Smooth muscle cell of the brain vasculature (primary cell): ENCODE measurements at regions not wholly inside any gene's neighbourhood (a gene's known extent, or its start where the extent isn't known, plus 50 kb on each side); places are given as distances from the start of the nearest gene placed in this dataset.

Experiments used
- DNase-seq: peaks from one replicate; pipeline ENCODE4 v3.0.0-alpha.2; 2012; ENCODE audit warnings: low read depth, low spot score

- DNase-seq, result no peak
Measured at GRCh38 chr14:58947156-58947555, 241.3 kb upstream of the DAAM1 start.

GRCh38 chr14:58947814-58948445 lies 240.5 kb upstream of the DAAM1 start:
- DNase-seq, result no peak

GRCh38 chr14:58950555-58950954 lies 237.9 kb upstream of the DAAM1 start:
- no peak for DNase-seq

DNA sequence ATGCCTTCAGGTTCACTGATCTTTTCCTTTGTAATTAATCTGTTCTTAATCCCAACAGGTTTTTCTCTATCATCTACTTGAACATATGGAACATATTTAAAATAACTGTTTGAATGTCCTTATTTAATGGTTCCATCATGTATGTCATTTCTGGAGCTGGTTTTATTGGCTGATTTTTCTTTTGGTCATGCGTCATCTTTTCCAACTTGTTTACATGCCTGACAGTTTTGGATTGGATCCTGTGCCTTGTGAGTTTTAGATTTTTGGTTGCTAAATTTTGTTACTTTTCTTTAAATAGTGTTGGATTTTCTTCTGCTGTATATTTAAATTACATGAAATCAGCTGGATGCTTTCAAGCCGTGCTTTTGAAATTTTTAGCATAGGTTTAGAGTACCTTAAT lies 237.3 kb upstream of the DAAM1 start:
- no peak for DNase-seq

DNA sequence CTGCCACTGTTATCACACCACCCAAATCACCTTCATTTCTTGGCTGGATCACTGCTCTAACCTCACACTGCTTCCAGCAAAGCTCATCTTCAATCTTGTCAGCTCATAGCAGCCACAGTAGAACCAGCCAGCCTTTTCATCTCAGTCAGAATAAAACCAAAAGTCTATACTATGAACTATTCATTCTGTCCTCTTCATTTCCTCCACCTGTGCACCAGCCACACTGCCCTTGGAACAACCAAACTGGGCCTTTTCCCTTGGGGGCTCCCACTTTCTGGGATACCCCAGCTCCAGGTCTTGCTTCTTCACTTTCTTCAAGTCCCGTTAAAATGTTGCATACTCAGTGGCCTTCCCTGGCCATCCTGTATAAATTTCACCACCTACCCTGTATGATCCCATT lies 234.4 kb upstream of the DAAM1 start:
- DNase-seq, result no peak

- DNase-seq, result peak; percentile 9
Measured at GRCh38 chr14:58954901-58955861, 233.3 kb upstream of the DAAM1 start.

- DNase-seq, result peak; percentile 13
Measured at GRCh38 chr14:58961045-58961731, 227.3 kb upstream of the DAAM1 start.

- DNase-seq, result no peak
Measured at GRCh38 chr14:58963873-58964597, 224.4 kb upstream of the DAAM1 start.

DNA sequence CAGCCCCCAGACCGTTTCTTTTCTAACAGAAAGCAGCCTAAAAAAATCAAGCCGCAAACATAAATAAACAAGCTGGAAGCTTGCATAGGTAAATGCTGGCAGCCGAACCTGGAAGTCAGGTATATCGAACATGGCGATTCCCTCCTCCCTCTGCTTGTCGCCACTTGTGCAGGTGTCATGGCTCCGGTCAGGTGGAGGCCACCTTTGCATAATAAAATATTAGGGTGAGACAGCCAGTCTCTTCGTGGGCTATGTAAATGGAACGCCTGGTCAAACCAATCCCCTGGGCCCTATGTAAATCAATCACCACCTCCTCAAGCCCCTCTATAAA lies 223.9 kb upstream of the DAAM1 start:
- no peak for DNase-seq

GRCh38 chr14:58965601-58966000 lies 222.9 kb upstream of the DAAM1 start:
- no peak for DNase-seq

GRCh38 chr14:58966997-58967396 lies 221.5 kb upstream of the DAAM1 start:
- DNase-seq, result no peak

- no peak for DNase-seq
Measured at GRCh38 chr14:58969951-58970751, 218.3 kb upstream of the DAAM1 start.

DNA sequence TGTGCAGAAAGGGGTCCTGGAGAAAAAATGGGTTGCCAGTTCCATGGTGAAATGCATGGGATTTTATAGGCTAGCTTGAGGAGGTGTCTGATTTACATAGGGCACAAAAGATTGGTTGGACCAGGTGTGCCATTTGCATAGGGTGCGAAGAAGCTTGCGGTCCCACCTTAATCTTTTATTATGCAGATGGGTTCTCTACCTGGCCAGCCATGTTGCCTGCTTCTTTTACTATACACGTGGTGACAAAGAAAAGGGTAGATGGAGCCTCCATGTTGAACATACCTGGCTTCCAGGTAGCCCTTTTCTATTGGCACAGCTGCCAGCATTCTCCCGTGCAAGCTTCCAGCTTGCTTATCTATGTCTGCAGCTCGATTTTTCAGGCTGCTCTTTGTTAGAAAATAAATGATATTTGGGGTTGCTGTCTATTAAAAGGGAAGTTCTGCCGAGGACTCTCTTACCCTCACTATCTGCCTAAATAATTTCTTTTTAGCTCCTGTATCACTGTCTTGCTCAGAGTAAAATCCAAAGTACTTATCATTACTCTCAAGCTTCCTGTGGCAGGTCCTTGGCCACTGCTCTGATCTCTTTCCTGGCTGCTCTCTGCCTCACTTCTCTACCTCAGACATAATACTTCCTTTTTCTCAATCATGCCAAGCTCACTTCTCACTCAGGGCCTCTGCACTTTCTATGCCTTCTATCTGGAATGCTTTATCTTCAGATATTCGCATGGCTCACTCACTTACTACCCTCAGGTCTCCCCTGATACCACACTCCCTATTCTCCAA lies 216.0 kb upstream of the DAAM1 start:
- no peak for DNase-seq

DNA sequence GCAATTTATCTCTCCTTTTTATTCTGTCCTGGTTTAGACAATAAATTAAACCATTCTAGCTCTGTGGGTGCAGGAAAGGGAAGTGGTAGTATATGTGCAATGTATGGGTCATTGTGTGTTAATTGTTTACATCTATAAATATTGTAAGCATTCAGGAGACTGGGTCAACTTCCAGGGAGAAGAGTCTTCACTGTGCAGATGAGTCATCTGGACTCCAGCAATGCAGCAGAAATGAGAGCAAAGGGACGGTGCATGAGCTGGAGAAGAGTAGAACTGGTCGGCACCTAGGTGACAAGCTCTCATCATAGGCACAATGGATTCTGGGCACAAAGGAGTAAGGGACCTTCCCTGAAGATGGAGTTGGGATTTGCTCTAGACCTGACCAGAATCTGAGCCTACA lies 211.1 kb upstream of the DAAM1 start:
- DNase-seq, result no peak

DNA sequence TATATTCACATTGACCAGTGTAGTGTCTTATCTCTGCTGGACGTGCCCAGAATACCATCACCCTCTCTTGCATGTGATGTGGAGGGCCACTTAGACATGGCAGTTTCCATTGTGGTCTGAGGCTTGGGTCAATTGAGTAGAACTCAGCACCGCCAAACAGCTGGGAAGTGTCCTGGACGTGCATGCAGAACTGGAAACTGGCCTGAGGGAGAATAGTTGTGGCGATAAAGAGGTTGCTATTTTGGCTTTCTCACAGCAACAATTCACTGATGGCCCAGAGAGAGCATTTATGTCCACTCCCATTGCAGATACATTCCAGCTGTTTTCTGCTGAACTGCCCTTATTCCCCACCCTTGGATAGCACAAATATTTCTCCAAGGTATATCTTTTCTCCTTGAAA lies 210.1 kb upstream of the DAAM1 start:
- DNase-seq, result no peak

DNA sequence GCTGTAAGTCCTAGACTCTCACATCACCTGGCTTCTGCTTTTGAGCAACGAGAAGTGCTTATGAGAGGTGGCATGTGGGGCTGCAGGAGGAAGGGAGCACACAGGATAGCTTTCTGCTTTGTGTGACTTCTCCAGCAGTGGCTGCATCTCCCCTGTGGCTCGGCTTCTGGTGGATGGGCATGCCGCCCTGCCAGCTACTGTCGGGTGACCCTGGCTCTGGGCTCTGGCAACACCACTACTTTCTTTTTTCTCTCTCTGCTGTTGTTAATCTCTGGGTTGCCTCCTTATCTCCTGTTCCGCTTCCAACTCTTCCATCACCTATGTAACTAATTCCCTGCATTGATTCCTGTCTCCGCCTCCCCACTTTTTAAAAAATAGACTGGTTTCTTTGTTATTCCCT lies 209.1 kb upstream of the DAAM1 start:
- no peak for DNase-seq

DNA sequence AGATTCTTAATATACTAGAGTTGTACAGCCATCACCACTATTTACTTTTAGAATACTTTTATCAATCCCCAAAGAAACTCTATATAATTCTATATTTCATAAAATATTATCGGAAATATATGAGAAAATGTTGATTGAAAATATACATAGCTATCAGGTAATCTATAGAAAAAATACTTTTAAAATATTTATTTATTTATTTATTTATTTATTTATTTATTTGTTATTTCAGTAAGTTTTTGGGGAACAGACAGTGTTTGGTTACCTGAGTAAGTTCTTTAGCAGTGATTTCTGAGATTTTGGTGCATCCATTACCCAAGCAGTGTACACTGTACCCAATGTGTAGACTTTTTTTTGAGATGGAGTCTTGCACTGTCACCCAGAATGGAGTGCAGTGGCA lies 206.6 kb upstream of the DAAM1 start:
- DNase-seq, result no peak

DNA sequence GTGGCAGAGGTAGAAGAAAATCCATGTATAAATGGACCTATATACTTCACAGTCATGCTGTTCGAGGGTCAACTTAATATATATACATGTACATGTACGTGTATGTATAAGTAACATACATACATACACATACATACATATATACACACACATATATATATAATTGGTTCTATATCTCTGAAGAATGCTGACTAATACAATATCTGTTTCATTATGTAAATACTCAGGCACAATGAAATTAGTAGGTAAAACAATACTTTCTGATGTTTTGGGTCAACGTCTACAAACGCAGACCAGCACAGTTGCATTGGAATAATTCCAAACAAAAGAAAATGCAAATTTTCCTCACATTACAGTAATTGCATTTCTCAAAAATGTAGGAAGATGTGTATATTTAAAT lies 202.7 kb upstream of the DAAM1 start:
- DNase-seq, result no peak

DNA sequence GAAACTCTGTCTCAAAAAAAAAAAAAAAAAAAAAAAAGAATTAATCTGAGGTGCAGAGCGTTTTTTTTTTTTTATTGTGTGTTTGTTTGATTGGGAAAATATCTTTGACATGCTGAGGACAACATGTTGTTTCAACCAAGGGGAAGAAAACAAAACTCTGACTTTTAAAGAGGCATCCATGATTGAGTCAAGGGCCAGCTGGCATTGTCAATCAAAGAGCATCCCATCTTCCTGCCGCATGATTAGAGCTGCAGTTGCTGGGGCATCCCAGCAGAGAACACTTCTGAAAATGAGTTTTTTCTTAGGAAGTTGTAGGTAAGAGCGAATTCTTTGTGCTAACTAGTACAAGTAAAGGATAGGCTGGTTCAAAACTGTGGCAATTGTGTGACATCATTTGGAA lies 200.9 kb upstream of the DAAM1 start:
- no peak for DNase-seq

GRCh38 chr14:58992935-58993334 lies 195.5 kb upstream of the DAAM1 start:
- no peak for DNase-seq
